ENCODE measurements at regions not wholly inside any gene's neighbourhood (a gene's known extent, or its start where the extent isn't known, plus 50 kb on each side); places are given as distances from the start of the nearest gene placed in this dataset.
"Not testable (repeated sequence)": the region's sequence is repeated elsewhere in the genome, so short reads cannot be mapped to it uniquely, and the experiment has no call there.

DNA sequence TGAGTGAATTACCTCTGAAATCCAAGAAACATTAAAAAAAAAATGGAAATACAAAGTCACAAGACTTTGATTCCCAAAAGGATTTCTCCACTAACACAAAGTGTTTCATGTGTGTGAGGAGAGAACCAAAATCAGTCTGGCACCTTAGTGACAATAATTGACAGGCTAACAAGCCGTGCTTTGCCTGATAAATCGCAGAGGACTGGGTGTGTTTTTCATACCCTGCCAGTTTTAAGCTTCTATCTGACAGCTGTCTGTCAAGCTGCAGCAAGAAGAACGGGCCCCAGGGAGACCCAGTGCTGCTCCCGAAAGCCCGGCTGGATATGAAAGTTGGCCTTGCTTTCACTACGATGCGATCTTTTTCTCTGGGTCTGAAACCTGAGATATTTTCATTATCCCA lies 101.6 kb upstream of the KCNK2 start:
- DNase-seq (ENCODE audit: low read depth), result no peak

DNA sequence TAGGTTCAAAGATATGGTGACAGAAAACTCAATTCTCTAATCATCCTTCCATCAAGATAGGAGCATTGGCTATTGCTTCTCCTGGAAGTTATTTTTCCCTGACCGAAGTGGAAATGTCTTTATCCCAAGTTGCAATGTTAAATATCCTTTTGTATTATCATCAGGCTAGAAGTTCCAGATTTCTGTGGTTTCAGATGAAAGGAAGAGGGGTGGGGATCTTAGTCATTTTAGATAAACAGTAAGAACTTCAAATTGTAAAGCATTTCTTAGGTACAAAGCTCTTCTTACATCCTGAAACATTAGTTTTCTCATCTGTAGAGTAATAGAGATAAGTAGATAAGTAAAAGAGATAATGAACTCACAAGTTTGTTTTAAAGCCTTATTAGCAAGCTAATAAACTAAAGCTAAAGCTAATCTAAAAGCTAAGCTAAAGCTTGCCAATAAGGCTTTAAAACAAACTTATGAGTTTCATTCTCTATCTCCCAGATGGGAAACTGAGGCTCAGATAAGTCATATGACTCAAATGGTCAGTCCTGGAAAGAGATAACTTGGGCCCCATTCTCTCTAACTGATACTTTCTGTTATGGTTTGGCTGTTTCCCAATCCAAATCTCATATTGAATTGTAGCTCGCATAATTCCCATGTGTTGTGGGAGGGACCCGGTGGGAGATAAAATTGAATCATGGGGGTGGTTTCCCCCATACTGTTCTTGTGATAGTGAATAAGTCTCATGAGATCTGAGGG lies 99.2 kb upstream of the KCNK2 start:
- DNase-seq (ENCODE audit: low read depth), result peak; percentile 57

- no peak for DNase-seq (ENCODE audit: low read depth)
Observed at GRCh38 chr1:214989341-214989740, 93.2 kb upstream of the KCNK2 start.

- peak; percentile 90 for DNase-seq (ENCODE audit: low read depth)
Observed at GRCh38 chr1:214990619-214991018, 91.9 kb upstream of the KCNK2 start.

- DNase-seq (ENCODE audit: low read depth), result no peak
Observed at GRCh38 chr1:214991691-214992315, 90.7 kb upstream of the KCNK2 start.

DNA sequence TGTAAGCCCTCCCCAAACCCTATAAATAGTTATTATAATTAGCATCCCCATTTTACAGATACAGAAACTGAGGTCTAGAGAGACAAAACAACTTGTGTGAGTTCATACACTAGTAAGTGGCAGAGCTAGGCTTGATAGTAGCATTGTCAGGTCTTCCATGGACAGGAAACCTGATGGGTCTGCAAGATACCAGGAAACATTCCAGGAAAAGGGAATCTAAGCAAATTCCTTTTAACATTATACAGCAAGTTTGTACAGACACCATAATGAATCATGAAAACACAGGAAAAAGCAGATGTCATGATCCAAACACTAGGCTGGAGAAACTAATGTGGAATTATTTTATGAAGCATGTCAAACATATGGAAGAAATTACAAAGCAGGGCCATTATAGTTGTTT lies 89.1 kb upstream of the KCNK2 start:
- no peak for DNase-seq (ENCODE audit: low read depth)

- no peak for DNase-seq (ENCODE audit: low read depth)
Observed at GRCh38 chr1:214997685-214998084, 84.9 kb upstream of the KCNK2 start.

DNA sequence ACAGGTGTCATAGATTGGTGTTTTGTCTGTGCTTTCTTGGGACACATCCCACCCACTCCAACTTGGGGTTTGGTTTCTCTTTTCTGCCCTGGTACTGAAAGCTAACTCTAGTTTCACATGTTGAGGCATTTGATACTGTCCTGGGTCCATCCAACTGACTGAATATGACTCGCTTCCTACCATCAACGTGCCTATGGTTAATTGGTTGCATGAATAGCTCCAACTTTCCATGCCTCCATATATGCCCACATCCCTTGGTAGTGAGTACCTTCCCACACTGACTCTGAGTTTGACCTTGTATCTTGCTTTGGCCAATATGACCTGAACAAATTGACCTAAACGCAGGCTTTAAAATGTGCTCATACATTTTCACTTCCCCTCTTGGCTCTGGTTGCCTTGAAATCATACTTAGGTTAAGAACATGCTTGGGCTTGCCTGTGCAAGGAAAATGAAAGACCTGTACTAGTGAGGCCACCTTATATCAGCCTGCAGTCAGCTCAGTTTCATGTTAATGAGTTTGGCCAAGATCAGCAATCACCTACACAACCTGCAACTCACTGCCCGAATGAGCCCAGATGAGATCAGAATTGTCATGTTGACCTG lies 81.0 kb upstream of the KCNK2 start:
- no peak for DNase-seq (ENCODE audit: low read depth)

GRCh38 chr1:215002471-215002870 lies 80.1 kb upstream of the KCNK2 start:
- peak; percentile 83 for DNase-seq (ENCODE audit: low read depth)

DNA sequence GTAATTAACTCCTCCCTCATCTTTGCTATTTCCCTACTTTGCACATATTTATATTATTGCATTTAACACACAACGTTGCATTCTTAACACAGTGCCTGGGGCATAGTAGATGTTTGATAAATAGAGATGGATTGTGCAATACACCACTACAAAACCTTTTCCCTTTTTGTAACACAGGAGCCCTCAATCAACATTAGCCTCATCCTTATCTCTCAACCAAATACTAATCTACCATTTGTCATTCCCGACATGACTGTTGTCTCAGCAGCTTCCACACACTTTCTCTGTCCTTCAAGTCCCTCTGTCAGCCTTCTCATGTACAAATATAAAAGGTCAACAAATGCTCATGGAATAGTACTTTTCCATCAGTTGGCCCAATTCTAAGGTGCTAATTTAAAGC lies 78.9 kb upstream of the KCNK2 start:
- DNase-seq (ENCODE audit: low read depth), result no peak

DNA sequence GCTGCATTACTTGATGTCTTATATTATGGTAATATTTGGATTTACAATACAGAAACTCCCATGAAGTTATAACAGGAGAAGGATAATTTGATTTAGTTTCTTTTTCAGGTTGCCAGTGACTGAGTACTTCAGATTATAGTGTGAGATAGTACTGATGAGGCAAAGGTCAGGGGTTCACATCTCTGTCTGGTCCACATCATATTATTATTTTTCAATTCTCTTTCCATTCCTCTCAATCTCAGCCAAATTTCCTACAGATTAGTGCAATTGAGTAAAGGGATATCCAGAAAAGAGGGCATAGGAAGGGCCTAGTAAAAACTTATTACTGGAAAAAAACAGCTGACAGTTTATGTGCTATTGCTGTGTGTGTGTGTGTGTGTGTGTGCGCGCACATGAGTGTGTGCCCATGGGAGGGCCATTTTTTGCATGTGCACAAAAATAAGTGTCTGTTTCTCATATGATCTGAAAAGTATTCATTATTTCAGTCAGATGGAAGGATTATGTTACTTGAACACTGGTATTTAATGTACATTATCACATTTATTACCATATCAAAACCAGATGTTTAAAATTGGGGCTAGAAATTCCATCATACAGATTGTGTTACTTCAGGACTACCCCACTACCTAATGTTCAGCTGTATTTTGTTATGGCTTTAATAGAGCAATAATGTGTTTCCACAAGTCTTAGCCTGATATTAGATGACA lies 78.3 kb upstream of the KCNK2 start:
- DNase-seq (ENCODE audit: low read depth), result no peak

- no peak for DNase-seq (ENCODE audit: low read depth)
Observed at GRCh38 chr1:215005078-215005477, 77.5 kb upstream of the KCNK2 start.

- peak; percentile 25 for DNase-seq (ENCODE audit: low read depth)
Observed at GRCh38 chr1:215005656-215006345, 76.7 kb upstream of the KCNK2 start.

DNA sequence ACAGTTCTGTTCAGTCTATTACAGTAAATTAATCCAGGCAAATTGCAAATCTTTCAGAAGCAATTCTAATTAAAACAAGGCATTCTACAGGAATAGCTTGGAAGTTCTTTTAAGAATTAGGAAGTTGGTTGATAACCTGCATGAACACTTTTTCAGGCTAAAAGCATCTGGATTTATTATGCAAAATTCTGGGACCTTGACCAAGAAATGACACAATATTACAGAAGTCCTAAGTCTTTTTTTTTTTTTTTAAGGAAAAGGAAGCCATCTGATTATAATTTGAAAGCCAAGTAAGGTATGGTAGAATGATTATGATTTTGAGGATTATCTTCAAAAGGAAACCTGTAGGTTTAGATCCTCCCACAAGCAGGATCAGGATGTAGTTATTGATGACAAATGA lies 74.7 kb upstream of the KCNK2 start:
- no peak for DNase-seq (ENCODE audit: low read depth)

- DNase-seq (ENCODE audit: low read depth), result no peak
Observed at GRCh38 chr1:215018555-215018954, 64.0 kb upstream of the KCNK2 start.

- no peak for DNase-seq (ENCODE audit: low read depth)
Observed at GRCh38 chr1:215022204-215022603, 60.3 kb upstream of the KCNK2 start.

GRCh38 chr1:215022741-215023141 lies 59.8 kb upstream of the KCNK2 start:
- DNase-seq (ENCODE audit: low read depth), result peak; percentile 20

DNA sequence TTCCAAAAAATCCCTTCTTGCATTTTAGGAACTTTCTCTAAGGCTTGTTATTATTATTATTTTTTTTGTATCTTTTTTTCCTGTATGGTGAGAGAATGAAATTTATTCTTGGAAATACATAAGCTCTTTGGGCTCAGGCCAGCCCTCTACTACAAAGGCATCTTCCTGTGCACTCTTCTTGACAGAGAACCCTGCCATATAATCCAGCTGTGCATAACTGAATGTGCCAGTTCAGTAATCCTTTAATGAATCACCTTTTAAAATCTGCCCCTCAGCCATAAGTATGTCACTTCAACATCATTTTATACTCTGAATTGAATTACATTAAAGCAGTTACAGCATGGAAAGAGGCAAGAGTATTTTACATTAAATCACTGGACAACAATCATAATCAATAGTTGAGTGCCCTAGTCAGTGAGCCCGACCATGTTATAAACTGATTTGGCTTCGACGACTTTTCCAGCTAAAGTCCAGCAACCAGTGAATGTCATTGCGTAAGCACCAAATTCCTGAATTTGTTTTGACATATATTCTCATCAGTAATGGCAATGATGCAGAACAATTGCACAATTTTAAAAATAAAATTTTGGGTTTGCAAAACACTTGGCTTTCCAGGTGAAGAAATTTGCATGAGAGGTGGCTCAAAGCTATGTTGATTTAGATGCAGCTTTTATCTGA lies 59.2 kb upstream of the KCNK2 start:
- DNase-seq (ENCODE audit: low read depth), result peak; percentile 31

GRCh38 chr1:215028954-215029353 lies 53.6 kb upstream of the KCNK2 start:
- DNase-seq (ENCODE audit: low read depth), result no peak

- not testable (repeated sequence) for DNase-seq (ENCODE audit: low read depth)
Observed at GRCh38 chr1:215030581-215030980, 52.0 kb upstream of the KCNK2 start.

- DNase-seq (ENCODE audit: low read depth), result no peak
Observed at GRCh38 chr1:215031392-215031791, 51.1 kb upstream of the KCNK2 start.

Data from LHCN-M2 (cell line).